Esophagus muscularis mucosa (tissue), 4 donors: ENCODE measurements at regions not wholly inside any gene's neighbourhood (a gene's known extent, or its start where the extent isn't known, plus 50 kb on each side); places are given as distances from the start of the nearest gene placed in this dataset.

Source experiments
- DNase-seq: peaks from one replicate; pipeline ENCODE4 v3.0.0-alpha.2; 2017; ENCODE audit errors: extremely low spot score
- H3K27ac ChIP-seq, 4 donors: fragments of 200-600 bp; sonication (generic); replicated peaks in 1 of 4; 1 replicate in 3 of 4; 2 replicates in 1 of 4; pipeline ENCODE4 v1.5.1; 2016 to 2019; ENCODE audit warnings: mild to moderate bottlenecking in 1 of 4
- H3K27me3 ChIP-seq, 4 donors: fragments of 200-600 bp; sonication (generic); one replicate each; pipeline versions ENCODE4 v1.5.1 to v1.6.0; 2016 to 2019
- H3K36me3 ChIP-seq, 4 donors: fragments of 200-600 bp; sonication (generic); one replicate each; pipeline ENCODE4 v1.5.1; 2016 to 2019
- H3K4me1 ChIP-seq, 4 donors: fragments of 200-600 bp; sonication (generic); one replicate each; pipeline ENCODE4 v1.5.1; 2016 to 2019
- H3K4me3 ChIP-seq, 4 donors: fragments of 200-600 bp; sonication (generic); 1 replicate in 2 of 4; 2 replicates in 2 of 4; pipeline ENCODE4 v1.5.1; 2016 to 2019; ENCODE audit warnings: mild to moderate bottlenecking in 4 of 4, moderate library complexity in 1 of 4
- H3K9me3 ChIP-seq, 4 donors: fragments of 200-600 bp; sonication (generic); 1 replicate in 3 of 4; 2 replicates in 1 of 4; pipeline ENCODE4 v1.5.1; 2016 to 2019
- CTCF ChIP-seq, 3 experiments: fragments of 200-600 bp in 2 of 3; fragments of 450-650 bp in 1 of 3; sonication (generic) in 2 of 3; IDR thresholded peaks; one replicate each; pipeline ENCODE4 v1.5.1; 2017 to 2019; ENCODE audit warnings: antibody characterized with exemption in 3 of 3, mild to moderate bottlenecking in 2 of 3, moderate library complexity in 1 of 3
- EP300 ChIP-seq: sonication (generic); formaldehyde crosslinking; IDR thresholded peaks from one replicate; pipeline ENCODE4 v1.6.1; 2017; ENCODE audit warnings: antibody characterized with exemption
- POLR2A ChIP-seq: fragments of 450-650 bp; IDR thresholded peaks from one replicate; pipeline ENCODE4 v1.6.1; 2017; ENCODE audit warnings: antibody characterized with exemption, moderate library complexity, mild to moderate bottlenecking, low read depth
- POLR2AphosphoS5 ChIP-seq, 2 donors: sonication (generic); formaldehyde crosslinking; IDR thresholded peaks; one replicate each; pipeline ENCODE4 v1.6.1; 2017; ENCODE audit warnings: antibody characterized with exemption in 2 of 2
- WGBS: methylation state at CpG from one replicate; pipeline ENCODE4 v1.1.5; 2018; 5-methylcytosine and 5-hydroxymethylcytosine counted together
- intact Hi-C: fragments of 100-400 bp; cut with DNase I; formaldehyde crosslinking; loops from one replicate; pipeline ENCODE4 v1.15.1; 2023

- TF ChIP-seq CTCF (IDR thresholded peaks at IDR 0.05), result no peak
- no peak for TF ChIP-seq EP300
- TF ChIP-seq POLR2AphosphoS5 (IDR thresholded peaks at IDR 0.05), result no peak
- no peak for TF ChIP-seq POLR2A
- H3K36me3 ChIP-seq, result no peaks in the 10 kb centered on the region
- intact Hi-C loops, result no loop called here
Measured at GRCh38 chr2:176885001-176885643, 327.5 kb upstream of the HNRNPA3 start.

GRCh38 chr2:176885661-176886060 lies 326.9 kb upstream of the HNRNPA3 start:
- no peak overlapping the region for H3K27ac ChIP-seq
- TF ChIP-seq POLR2A, result no peak
- no peak for TF ChIP-seq POLR2AphosphoS5 (IDR thresholded peaks at IDR 0.05)
- no peak for TF ChIP-seq EP300
- TF ChIP-seq CTCF (IDR thresholded peaks at IDR 0.05), result no peak
- no peak for DNase-seq
- no peaks in the 10 kb centered on the region for H3K9me3 ChIP-seq
- H3K36me3 ChIP-seq, result no peaks in the 10 kb centered on the region
- H3K4me1 ChIP-seq, result no peaks in the 10 kb centered on the region
- WGBS, result 83% methylated on average over 2 of the region's 2 CpGs
- intact Hi-C loops, result no loop called here
- H3K27me3 ChIP-seq, result no peaks in the 10 kb centered on the region
- H3K4me3 ChIP-seq, result no peak overlapping the region

More at GRCh38 chr2:176885001-176885643, 327.5 kb upstream of the HNRNPA3 start:
- DNase-seq, result no peak
- H3K27ac ChIP-seq, result no peak overlapping the region
- no peaks in the 10 kb centered on the region for H3K4me1 ChIP-seq
- 46% methylated on average over 3 of the region's 3 CpGs for WGBS
- no peak overlapping the region for H3K4me3 ChIP-seq
- H3K27me3 ChIP-seq, result no peaks in the 10 kb centered on the region
- no peaks in the 10 kb centered on the region for H3K9me3 ChIP-seq

GRCh38 chr2:176891105-176891504 lies 321.5 kb upstream of the HNRNPA3 start:
- no peak overlapping the region for H3K27ac ChIP-seq
- DNase-seq, result no peak
- no peaks in the 10 kb centered on the region for H3K27me3 ChIP-seq
- intact Hi-C loops, result no loop called here
- 24% methylated on average over 4 of the region's 4 CpGs for WGBS
- no peak for TF ChIP-seq EP300
- no peak for TF ChIP-seq CTCF (IDR thresholded peaks at IDR 0.05)
- no peak for TF ChIP-seq POLR2A
- no peak for TF ChIP-seq POLR2AphosphoS5 (IDR thresholded peaks at IDR 0.05)
- no peaks in the 10 kb centered on the region for H3K9me3 ChIP-seq
- H3K4me3 ChIP-seq, result no peak overlapping the region
- H3K36me3 ChIP-seq, result no peaks in the 10 kb centered on the region
- no peaks in the 10 kb centered on the region for H3K4me1 ChIP-seq

GRCh38 chr2:176891857-176892256 lies 320.7 kb upstream of the HNRNPA3 start:
- TF ChIP-seq EP300 (no peak), POLR2AphosphoS5 (IDR thresholded peaks at IDR 0.05) (no peak), CTCF (IDR thresholded peaks at IDR 0.05) (no peak), POLR2A (no peak)
- intact Hi-C loops, result no loop called here
- H3K4me1 ChIP-seq, result no peaks in the 10 kb centered on the region
- H3K36me3 ChIP-seq, result no peaks in the 10 kb centered on the region
- DNase-seq, result no peak
- no peaks in the 10 kb centered on the region for H3K9me3 ChIP-seq
- 10% methylated on average over 1 of the region's 1 CpG for WGBS
- no peaks in the 10 kb centered on the region for H3K27me3 ChIP-seq
- H3K4me3 ChIP-seq, result no peak overlapping the region
- H3K27ac ChIP-seq, result no peak overlapping the region

- no peak overlapping the region for H3K27ac ChIP-seq
Measured at GRCh38 chr2:176892676-176893226, 319.8 kb upstream of the HNRNPA3 start.

More at GRCh38 chr2:176892676-176893226, 319.8 kb upstream of the HNRNPA3 start:
- no peaks in the 10 kb centered on the region for H3K4me1 ChIP-seq
- no peak for TF ChIP-seq CTCF (IDR thresholded peaks at IDR 0.05)
- TF ChIP-seq POLR2A, result no peak
- no peak for TF ChIP-seq EP300
- no peak for TF ChIP-seq POLR2AphosphoS5 (IDR thresholded peaks at IDR 0.05)
- H3K27me3 ChIP-seq, result no peaks in the 10 kb centered on the region
- H3K36me3 ChIP-seq, result no peaks in the 10 kb centered on the region
- H3K4me3 ChIP-seq, result no peak overlapping the region
- 74% methylated on average over 2 of the region's 2 CpGs for WGBS
- no peak for DNase-seq
- H3K9me3 ChIP-seq, result no peaks in the 10 kb centered on the region
- intact Hi-C loops, result no loop called here
